Left lung (tissue), 4 donors: ENCODE measurements at regions not wholly inside any gene's neighbourhood (a gene's known extent, or its start where the extent isn't known, plus 50 kb on each side); places are given as distances from the start of the nearest gene placed in this dataset.

Source experiments
- ATAC-seq: fragments of 200-7000 bp; cut with Tn5 transposase; one replicate; pipeline ENCODE4 v1.9.1; 2020; ENCODE audit warnings: moderate library complexity
- DNase-seq, 4 donors: peaks; one replicate each; pipeline ENCODE4 v3.0.0-alpha.2; 2013 to 2020
- H3K27ac ChIP-seq, 2 donors: fragments of 200-600 bp; sonication (generic) in 1 of 2; one replicate each; pipeline versions ENCODE4 v1.5.0 to v1.8.0; 2020 to 2021
- H3K27me3 ChIP-seq, 2 donors: fragments of 200-600 bp; sonication (generic) in 1 of 2; one replicate each; pipeline versions ENCODE4 v1.5.0 to v1.8.0; 2020 to 2021
- H3K36me3 ChIP-seq, 2 donors: fragments of 200-600 bp; sonication (generic) in 1 of 2; one replicate each; pipeline versions ENCODE4 v1.5.0 to v1.8.0; 2020 to 2021
- H3K4me1 ChIP-seq, 2 donors: fragments of 200-600 bp; one replicate each; pipeline ENCODE4 v1.8.0; 2021
- H3K4me3 ChIP-seq, 2 donors: fragments of 200-600 bp; sonication (generic) in 1 of 2; one replicate each; pipeline versions ENCODE4 v1.5.0 to v1.8.0; 2020 to 2021; ENCODE audit warnings: mild to moderate bottlenecking in 1 of 2
- H3K9me3 ChIP-seq, 2 donors: fragments of 200-600 bp; sonication (generic) in 1 of 2; one replicate each; pipeline versions ENCODE4 v1.5.0 to v1.8.0; 2020 to 2021
- CTCF ChIP-seq, 2 donors: fragments of 200-600 bp; sonication (generic) in 1 of 2; IDR thresholded peaks; one replicate each; pipeline versions ENCODE4 v1.5.0 to v1.8.0; 2021; ENCODE audit warnings: antibody characterized with exemption in 2 of 2
- intact Hi-C, 2 donors: fragments of 100-400 bp; cut with DNase I; formaldehyde crosslinking; loops; one replicate each; pipeline versions ENCODE4 v1.11.2 to v1.14.2; 2022
- donor health status: DM: no; HTN: yes; CAD: no.
- donor health status: DM: no; HTN: no; CAD: no.

DNA sequence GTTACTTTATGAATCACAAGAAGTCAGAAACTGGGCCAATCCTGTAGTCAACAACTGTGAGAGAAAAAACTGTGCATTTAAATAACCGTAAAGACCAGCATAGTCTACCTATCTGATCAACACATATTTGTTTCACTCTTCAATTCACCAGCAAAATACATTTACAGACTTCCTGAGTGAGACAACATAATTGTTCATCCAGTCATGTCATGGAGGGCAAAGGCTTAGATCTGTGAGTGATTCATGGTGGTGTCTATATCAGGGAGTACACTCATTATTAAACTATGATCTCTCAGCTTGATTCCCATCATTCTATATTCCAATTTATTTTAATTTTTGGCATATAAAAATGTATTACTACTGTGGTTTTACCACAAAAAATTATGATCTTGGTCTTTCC, 694.6 kb downstream of the DNAH5 start:
- ATAC-seq (no peak), DNase-seq (no peak)
- Histone ChIP-seq H3K36me3 (no peaks in the 10 kb centered on the region), H3K4me3 (no peak overlapping the region), H3K27ac (no peak overlapping the region), H3K4me1 (no peaks in the 10 kb centered on the region), H3K9me3 (peaks cover 0 to 2% of the 10 kb centered on the region in 2 donors), H3K27me3 (no peaks in the 10 kb centered on the region)
- intact Hi-C loops, result no loop called here
- TF ChIP-seq CTCF (IDR thresholded peaks at IDR 0.05), result no peak

DNA sequence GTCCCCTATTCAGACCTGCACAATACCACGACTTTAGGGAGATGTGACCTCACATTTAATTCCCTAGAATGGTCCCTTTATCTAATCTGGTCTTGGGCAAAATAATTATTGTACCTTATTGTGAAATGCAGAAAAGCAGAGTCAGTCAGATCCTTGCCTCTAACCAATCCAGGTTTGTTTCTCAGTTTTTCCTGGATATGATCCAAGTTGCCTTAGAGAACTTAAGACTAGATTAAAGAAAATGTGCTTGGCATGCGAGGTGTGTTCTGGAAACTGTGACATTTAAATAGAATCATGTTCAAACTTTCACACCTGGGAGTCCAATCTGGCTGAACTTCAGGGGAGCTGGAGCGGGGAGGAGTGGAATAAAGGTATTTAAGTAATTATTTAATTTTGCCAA, 696.2 kb downstream of the DNAH5 start:
- H3K4me3 ChIP-seq, result no peak overlapping the region
- no peaks in the 10 kb centered on the region for H3K36me3 ChIP-seq
- no peak for TF ChIP-seq CTCF (IDR thresholded peaks at IDR 0.05)
- peaks cover 0 to 11% of the 10 kb centered on the region in 2 donors for H3K9me3 ChIP-seq
- DNase-seq, result no peak
- H3K27me3 ChIP-seq, result no peaks in the 10 kb centered on the region
- intact Hi-C loops, result no loop called here
- no peaks in the 10 kb centered on the region for H3K4me1 ChIP-seq
- ATAC-seq, result no peak
- no peak overlapping the region for H3K27ac ChIP-seq

DNA sequence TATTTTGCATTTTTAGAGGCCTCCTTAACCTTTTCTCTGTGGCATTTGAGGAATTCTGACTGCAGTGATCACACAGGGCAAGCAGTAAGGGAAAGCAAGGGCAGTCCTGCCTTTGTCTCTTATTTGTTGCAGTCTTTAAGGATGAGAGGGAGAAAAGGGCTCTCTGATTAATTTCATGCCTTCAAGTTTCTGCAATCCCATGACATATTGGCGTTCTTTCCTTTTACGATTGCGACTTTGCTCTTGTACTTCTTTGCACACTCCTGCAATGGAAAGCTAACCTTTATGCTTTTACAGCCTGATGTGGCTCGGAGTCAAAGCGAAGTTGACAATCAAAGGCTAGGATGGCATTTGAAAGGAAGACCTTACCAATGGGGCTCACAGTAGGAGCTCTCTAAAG, 698.4 kb downstream of the DNAH5 start:
- ATAC-seq (no peak), DNase-seq (no peak)
- Histone ChIP-seq H3K27ac (no peak overlapping the region), H3K27me3 (no peaks in the 10 kb centered on the region), H3K4me3 (no peak overlapping the region), H3K36me3 (no peaks in the 10 kb centered on the region), H3K4me1 (no peaks in the 10 kb centered on the region), H3K9me3 (peaks cover 0 to 13% of the 10 kb centered on the region in 2 donors)
- intact Hi-C loops, result no loop called here
- no peak for TF ChIP-seq CTCF (IDR thresholded peaks at IDR 0.05)

- peaks cover 0 to 15% of the 10 kb centered on the region in 2 donors for H3K9me3 ChIP-seq
- intact Hi-C loops, result no loop called here
- H3K36me3 ChIP-seq, result no peaks in the 10 kb centered on the region
- ATAC-seq (no peak), DNase-seq (peak in 1 of 4 donors; percentile 52)
- no peaks in the 10 kb centered on the region for H3K4me1 ChIP-seq
- no peak overlapping the region for H3K27ac ChIP-seq
- TF ChIP-seq CTCF (IDR thresholded peaks at IDR 0.05), result no peak
- H3K27me3 ChIP-seq, result no peaks in the 10 kb centered on the region
- H3K4me3 ChIP-seq, result no peak overlapping the region
These were observed 700.3 kb downstream of the DNAH5 start for GRCh38 chr5:13244151-13244550.

GRCh38 chr5:13227513-13227912, 717.0 kb downstream of the DNAH5 start:
- intact Hi-C loops, result no loop called here
- H3K27me3 ChIP-seq, result no peaks in the 10 kb centered on the region
- no peak overlapping the region for H3K4me3 ChIP-seq
- H3K27ac ChIP-seq, result no peak overlapping the region
- peaks cover 0 to 9% of the 10 kb centered on the region in 2 donors for H3K9me3 ChIP-seq
- ATAC-seq (no peak), DNase-seq (no peak)
- TF ChIP-seq CTCF (IDR thresholded peaks at IDR 0.05), result no peak
- no peaks in the 10 kb centered on the region for H3K36me3 ChIP-seq
- H3K4me1 ChIP-seq, result no peaks in the 10 kb centered on the region
